ENCODE measurements at regions not wholly inside any gene's neighbourhood (a gene's known extent, or its start where the extent isn't known, plus 50 kb on each side); places are given as distances from the start of the nearest gene placed in this dataset.

DNA sequence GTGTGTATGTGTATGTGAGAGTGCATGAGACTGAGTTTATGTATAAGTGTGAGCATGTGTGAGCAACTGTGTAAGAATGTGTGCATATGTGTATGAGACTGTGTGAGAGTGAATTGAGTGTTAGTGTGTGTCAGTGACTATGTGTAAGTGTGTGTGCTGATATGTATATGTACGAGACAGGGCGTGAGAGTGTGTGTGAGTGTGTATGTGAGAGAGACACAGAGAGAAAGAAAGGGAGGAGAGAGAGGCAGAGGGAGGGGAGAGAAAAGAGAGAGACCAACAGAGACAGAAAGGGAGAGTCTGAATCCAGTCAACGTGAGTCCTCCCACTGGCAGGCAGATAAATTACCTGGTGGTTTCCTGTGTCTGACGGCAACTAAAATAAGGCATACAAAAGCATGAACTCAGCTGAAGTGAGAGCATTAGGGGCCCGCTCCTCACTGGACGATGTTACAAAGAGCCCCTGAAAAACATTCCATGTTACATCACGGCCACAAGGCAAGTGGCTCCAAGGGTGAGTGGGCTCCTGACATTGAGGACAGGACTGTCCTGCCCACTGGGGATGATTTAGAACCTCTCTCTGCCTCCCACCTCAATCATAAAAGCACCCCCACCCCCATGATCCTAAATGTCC lies 66.6 kb upstream of the TIAM1 start:
- TF ChIP-seq POLR2AphosphoS5 (IDR thresholded peaks at IDR 0.05; ENCODE audit: insufficient read depth, low read depth, low read length) = no peak
- H3K4me3 ChIP-seq (replicated peaks in 1 of 3; ENCODE audit: insufficient read depth in 1 of 3, low read depth in 1 of 3, low read length in 3 of 3) = no peak overlapping the region
- no peak overlapping the region for H3K27ac ChIP-seq (ENCODE audit: insufficient read depth, low read depth, low read length)
- dilution Hi-C loops (cut with MboI; ENCODE audit: extremely low pct_ligation_motif_present, low sequenced_read_pairs) (no loop called here), intact Hi-C loops (cut with micrococcal nuclease) (no loop called here)
- H3K9ac ChIP-seq (replicated peaks; ENCODE audit: extremely low read depth, insufficient read depth, low read length) = no peak overlapping the region
- H3K27me3 ChIP-seq (ENCODE audit: control insufficient read depth in 2 of 2, insufficient read depth in 2 of 2, low read length in 2 of 2) = no peaks in the 10 kb centered on the region
- BruUV-seq (replicated peaks) = no TSS peak
- H3K4me1 ChIP-seq (ENCODE audit: control insufficient read depth, extremely low read depth, insufficient read depth, low read length) = no peaks in the 10 kb centered on the region
- CTCF ChIA-PET = no interaction called here
- DNase-seq (ENCODE audit: low read depth, low spot score) = no peak
- no peaks in the 10 kb centered on the region for H3K79me2 ChIP-seq (ENCODE audit: control insufficient read depth, insufficient read depth, low read length)
- no peaks in the 10 kb centered on the region for H3K9me1 ChIP-seq (replicated peaks; ENCODE audit: control insufficient read depth, extremely low read depth, insufficient read depth, low read length)
- H3K4me2 ChIP-seq (ENCODE audit: insufficient read depth, low read length) = no peak overlapping the region
- H3K36me3 ChIP-seq (ENCODE audit: control insufficient read depth in 2 of 2, extremely low read depth in 1 of 2, insufficient read depth in 2 of 2, low read length in 2 of 2) = no peaks in the 10 kb centered on the region
- H4K20me1 ChIP-seq (replicated peaks; ENCODE audit: control insufficient read depth, extremely low read depth, insufficient read depth, low read length) = no peaks in the 10 kb centered on the region
- POLR2A ChIA-PET = no interaction called here
- no peak overlapping the region for H2AFZ ChIP-seq (ENCODE audit: low read depth, low read length)
- no peaks in the 10 kb centered on the region for H3K9me3 ChIP-seq (replicated peaks; ENCODE audit: control insufficient read depth, insufficient read depth, low read length)
- FAIRE-seq = no peak

- no peak overlapping the region for H3K4me3 ChIP-seq (replicated peaks in 1 of 3; ENCODE audit: insufficient read depth in 1 of 3, low read depth in 1 of 3, low read length in 3 of 3)
- no peak overlapping the region for H3K9ac ChIP-seq (replicated peaks; ENCODE audit: extremely low read depth, insufficient read depth, low read length)
- no peaks in the 10 kb centered on the region for H3K27me3 ChIP-seq (ENCODE audit: control insufficient read depth in 2 of 2, insufficient read depth in 2 of 2, low read length in 2 of 2)
- no TSS peak for BruUV-seq (replicated peaks)
- dilution Hi-C loops (cut with MboI; ENCODE audit: extremely low pct_ligation_motif_present, low sequenced_read_pairs) (no loop called here), intact Hi-C loops (cut with micrococcal nuclease) (no loop called here)
- DNase-seq (ENCODE audit: low read depth, low spot score) (no peak), FAIRE-seq (no peak)
- H3K9me1 ChIP-seq (replicated peaks; ENCODE audit: control insufficient read depth, extremely low read depth, insufficient read depth, low read length) = no peaks in the 10 kb centered on the region
- POLR2A ChIA-PET = no interaction called here
- CTCF ChIA-PET = no interaction called here
- TF ChIP-seq MYC (IDR thresholded peaks at IDR 0.05; ENCODE audit: low read depth, low read length) (no peak), CTCF (IDR thresholded peaks at IDR 0.05; ENCODE audit: extremely low read depth in 1 of 2, insufficient read depth in 1 of 2, low read depth in 1 of 2, low read length in 2 of 2) (no peak), MAX (IDR thresholded peaks at IDR 0.05; ENCODE audit: insufficient read depth, insufficient read length) (no peak), GATA2 (IDR thresholded peaks at IDR 0.05; ENCODE audit: insufficient read depth, insufficient read length, low read depth, low read length) (no peak)
- no peaks in the 10 kb centered on the region for H3K36me3 ChIP-seq (ENCODE audit: control insufficient read depth in 2 of 2, extremely low read depth in 1 of 2, insufficient read depth in 2 of 2, low read length in 2 of 2)
- no peak overlapping the region for H3K4me2 ChIP-seq (ENCODE audit: insufficient read depth, low read length)
- no peaks in the 10 kb centered on the region for H3K79me2 ChIP-seq (ENCODE audit: control insufficient read depth, insufficient read depth, low read length)
- no peak overlapping the region for H2AFZ ChIP-seq (ENCODE audit: low read depth, low read length)
- H3K4me1 ChIP-seq (ENCODE audit: control insufficient read depth, extremely low read depth, insufficient read depth, low read length) = no peaks in the 10 kb centered on the region
- H4K20me1 ChIP-seq (replicated peaks; ENCODE audit: control insufficient read depth, extremely low read depth, insufficient read depth, low read length) = no peaks in the 10 kb centered on the region
- H3K27ac ChIP-seq (ENCODE audit: insufficient read depth, low read depth, low read length) = no peak overlapping the region
- no peaks in the 10 kb centered on the region for H3K9me3 ChIP-seq (replicated peaks; ENCODE audit: control insufficient read depth, insufficient read depth, low read length)
Measured at GRCh38 chr21:31409831-31410487, 65.9 kb upstream of the TIAM1 start.
